Panc1 (cell line): ENCODE measurements at regions not wholly inside any gene's neighbourhood (a gene's known extent, or its start where the extent isn't known, plus 50 kb on each side); places are given as distances from the start of the nearest gene placed in this dataset.

Experiments used
- ATAC-seq: fragments of 200-7000 bp; cut with Tn5 transposase; 2 replicates; pipeline ENCODE4 v1.9.1; 2020; ENCODE audit warnings: mild to moderate bottlenecking, moderate library complexity
- BruUV-seq: library from RNA; stranded (reverse); fragments of 400-500 nt; replicated peaks from 2 replicates; lab custom pipeline; 2021; lab: Mats Ljungman, UMichigan
- CTCF ChIA-PET: fragments of 300-600 bp; sonication (Branson Sonifier 250); formaldehyde crosslinking; loops from one replicate; lab custom pipeline; 2022; ENCODE audit warnings: antibody characterized with exemption; lab: Charles Lee
- POLR2A ChIA-PET: fragments of 300-600 bp; sonication (Branson Sonifier 250); formaldehyde crosslinking; loops from one replicate; lab custom pipeline; 2022; ENCODE audit warnings: antibody characterized with exemption; lab: Charles Lee
- DNase-seq: peaks from one replicate; pipeline ENCODE4 v3.0.0-alpha.2; 2010; ENCODE audit warnings: low read depth, low spot score
- H3K27ac ChIP-seq: 2 replicates; pipeline ENCODE4 v1.5.1; 2011; ENCODE audit warnings: mild to moderate bottlenecking, low read length, inconsistent platforms
- H3K27me3 ChIP-seq: fragments of 200-500 bp; sonication (Bioruptor generic); 2 replicates; pipeline ENCODE4 v1.6.0; 2014; ENCODE audit warnings: low read length, inconsistent platforms; ENCODE audit not compliant: control insufficient read depth, insufficient read depth
- H3K36me3 ChIP-seq: fragments of 200-500 bp; sonication (Bioruptor generic); 2 replicates; pipeline ENCODE4 v1.5.1; 2014; ENCODE audit warnings: inconsistent platforms, mild to moderate bottlenecking, low read length, moderate library complexity; ENCODE audit not compliant: control insufficient read depth, insufficient read depth
- H3K4me1 ChIP-seq: 2 replicates; pipeline ENCODE4 v1.5.1; 2011; ENCODE audit warnings: inconsistent platforms, mild to moderate bottlenecking, low read length, moderate library complexity; ENCODE audit not compliant: control insufficient read depth, insufficient read depth
- H3K4me3 ChIP-seq, 2 experiments: 2 replicates each; pipeline ENCODE4 v1.5.1; 2011 to 2012; ENCODE audit warnings: low read depth in 2 of 2, low read length in 2 of 2, mild to moderate bottlenecking in 2 of 2, inconsistent platforms in 1 of 2, moderate library complexity in 1 of 2
- H3K9me3 ChIP-seq: fragments of 200-500 bp; sonication (Bioruptor generic); 2 replicates; pipeline ENCODE4 v1.5.1; 2014; ENCODE audit warnings: low read depth, mild to moderate bottlenecking, inconsistent platforms, low read length, moderate library complexity; ENCODE audit not compliant: control insufficient read depth, insufficient read depth
- CTCF ChIP-seq: fragments of 450-650 bp; IDR thresholded peaks from 2 replicates; pipeline ENCODE4 v1.5.1; 2017; ENCODE audit warnings: mild to moderate bottlenecking
- POLR2AphosphoS5 ChIP-seq: IDR thresholded peaks from 2 replicates; pipeline ENCODE4 v1.6.1; 2012; ENCODE audit warnings: mild to moderate bottlenecking, low read depth, low read length, moderate library complexity
- REST ChIP-seq, 2 experiments: IDR thresholded peaks; 2 replicates each; pipeline ENCODE4 v1.6.1; 2011 to 2012; ENCODE audit warnings: low read depth in 2 of 2, control low read depth in 1 of 2, low read length in 1 of 2, mild to moderate bottlenecking in 1 of 2, moderate library complexity in 1 of 2; ENCODE audit not compliant: insufficient read depth in 1 of 2
- SIN3A ChIP-seq: IDR thresholded peaks from 2 replicates; pipeline ENCODE4 v1.6.1; 2012; ENCODE audit warnings: low read depth, mild to moderate bottlenecking, low read length, moderate library complexity, borderline replicate concordance; ENCODE audit not compliant: insufficient read depth
- TCF7L2 ChIP-seq: IDR thresholded peaks from 2 replicates; pipeline ENCODE4 v1.6.1; 2011; ENCODE audit warnings: mild to moderate bottlenecking, low read depth, low read length, inconsistent platforms
- in situ Hi-C: cut with HindIII; loops from 2 replicates; pipeline ENCODE4 v1.10.0; 2016; ENCODE audit warnings: low sequenced_read_pairs, low pct_unique_long_range_greater_than_20kb
- intact Hi-C: fragments of 100-400 bp; cut with micrococcal nuclease; formaldehyde crosslinking; loops from one replicate; pipeline ENCODE4 v1.10.0; 2022; ENCODE audit not compliant: unreplicated experiment

GRCh38 chr1:70542856-70543255 lies 131.8 kb downstream of the CTH start:
- Histone ChIP-seq H3K27ac (no peak overlapping the region), H3K9me3 (no peaks in the 10 kb centered on the region), H3K27me3 (peaks cover 2% of the 10 kb centered on the region; the same call in 1 of the 2 replicates), H3K36me3 (no peaks in the 10 kb centered on the region), H3K4me3 (no peak overlapping the region), H3K4me1 (no peaks in the 10 kb centered on the region)
- BruUV-seq: no TSS peak
- ChIA-PET POLR2A (no interaction called here), CTCF (no interaction called here)
- ATAC-seq (no peak), DNase-seq (no peak)
- intact Hi-C loops: no loop called here
- TF ChIP-seq TCF7L2: no peak
- no peak for TF ChIP-seq CTCF
- TF ChIP-seq SIN3A: no peak
- TF ChIP-seq REST (IDR thresholded peaks at IDR 0.05; ENCODE audit: insufficient read depth in 1 of 2, low read depth in 2 of 2, low read length in 1 of 2): no peak
- TF ChIP-seq POLR2AphosphoS5: no peak
- in situ Hi-C loops: no loop called here

- no peak for DNase-seq
- Histone ChIP-seq H3K9me3 (no peaks in the 10 kb centered on the region), H3K27me3 (peaks cover 2% of the 10 kb centered on the region; the same call in 1 of the 2 replicates), H3K4me1 (no peaks in the 10 kb centered on the region), H3K36me3 (no peaks in the 10 kb centered on the region), H3K27ac (no peak overlapping the region), H3K4me3 (no peak overlapping the region)
- in situ Hi-C loops: no loop called here
- CTCF ChIA-PET: no interaction called here
- BruUV-seq: no TSS peak
- intact Hi-C loops: no loop called here
- no peak for TF ChIP-seq SIN3A
- TF ChIP-seq CTCF: no peak
- TF ChIP-seq REST (IDR thresholded peaks at IDR 0.05; ENCODE audit: insufficient read depth in 1 of 2, low read depth in 2 of 2, low read length in 1 of 2): no peak
- TF ChIP-seq POLR2AphosphoS5: no peak
- TF ChIP-seq TCF7L2: no peak
- POLR2A ChIA-PET: no interaction called here
- ATAC-seq: no peak
Observed at GRCh38 chr1:70546726-70547125, 135.7 kb downstream of the CTH start.
